H9 (cell line): ENCODE measurements at regions not wholly inside any gene's neighbourhood (a gene's known extent, or its start where the extent isn't known, plus 50 kb on each side); places are given as distances from the start of the nearest gene placed in this dataset.

Experiments used
- DNase-seq: peaks from one replicate; pipeline ENCODE4 v3.0.0-alpha.2; 2017
- H2AFZ ChIP-seq: one replicate; pipeline ENCODE4 v1.6.1; 2013; ENCODE audit warnings: mild to moderate bottlenecking, low read length, control low read depth, moderate library complexity
- H2AK5ac ChIP-seq: 2 replicates; pipeline ENCODE4 v1.6.1; 2013; ENCODE audit warnings: low read length, control low read depth, mixed read lengths; ENCODE audit not compliant: insufficient read length
- H2BK120ac ChIP-seq: one replicate; pipeline ENCODE4 v1.6.1; 2013; ENCODE audit warnings: low read depth, mild to moderate bottlenecking, low read length, control low read depth, inconsistent platforms; ENCODE audit not compliant: poor library complexity, severe bottlenecking
- H2BK12ac ChIP-seq: 2 replicates; pipeline ENCODE4 v1.6.1; 2013; ENCODE audit warnings: low read length, control low read depth, mixed read lengths, low read depth; ENCODE audit not compliant: insufficient read length
- H2BK15ac ChIP-seq: 2 replicates; pipeline ENCODE4 v1.6.1; 2013; ENCODE audit warnings: low read depth, low read length, control low read depth
- H2BK20ac ChIP-seq: one replicate; pipeline ENCODE4 v1.6.1; 2013; ENCODE audit warnings: low read depth, mild to moderate bottlenecking, low read length, control low read depth, inconsistent platforms; ENCODE audit not compliant: poor library complexity, severe bottlenecking
- H2BK5ac ChIP-seq: 2 replicates; pipeline ENCODE4 v1.6.1; 2013; ENCODE audit warnings: low read length, control low read depth, mixed read lengths; ENCODE audit not compliant: insufficient read length
- H3K14ac ChIP-seq: 2 replicates; pipeline ENCODE4 v1.6.1; 2013; ENCODE audit warnings: low read length, control low read depth; ENCODE audit not compliant: insufficient read depth
- H3K18ac ChIP-seq: 2 replicates; pipeline ENCODE4 v1.6.1; 2013; ENCODE audit warnings: low read depth, mild to moderate bottlenecking, mixed read lengths, low read length, control low read depth; ENCODE audit not compliant: insufficient read length
- H3K23ac ChIP-seq: 2 replicates; pipeline ENCODE4 v1.6.1; 2013; ENCODE audit warnings: low read length, control low read depth, mixed read lengths, low read depth; ENCODE audit not compliant: insufficient read length
- H3K23me2 ChIP-seq: 2 replicates; pipeline ENCODE4 v1.6.1; 2013; ENCODE audit warnings: low read depth, mild to moderate bottlenecking, mixed read lengths, low read length, control low read depth; ENCODE audit not compliant: insufficient read length, poor library complexity, severe bottlenecking
- H3K27ac ChIP-seq: 2 replicates; pipeline ENCODE4 v1.5.1; 2013; ENCODE audit warnings: low read length, control low read depth, mixed read lengths, low read depth; ENCODE audit not compliant: insufficient read length
- H3K27me3 ChIP-seq: 2 replicates; pipeline ENCODE4 v1.6.1; 2013; ENCODE audit warnings: low read length, control low read depth, inconsistent platforms; ENCODE audit not compliant: insufficient read depth
- H3K4ac ChIP-seq: 2 replicates; pipeline ENCODE4 v1.6.1; 2013; ENCODE audit warnings: low read depth, mild to moderate bottlenecking, control low read depth, inconsistent platforms, low read length, moderate library complexity
- H3K4me1 ChIP-seq: 2 replicates; pipeline ENCODE4 v1.6.1; 2013; ENCODE audit warnings: low read length, control low read depth, inconsistent platforms; ENCODE audit not compliant: insufficient read depth
- H3K4me2 ChIP-seq: 2 replicates; pipeline ENCODE4 v1.6.1; 2013; ENCODE audit warnings: low read length, control low read depth, mixed read lengths; ENCODE audit not compliant: insufficient read length, insufficient read depth
- H3K56ac ChIP-seq: 2 replicates; pipeline ENCODE4 v1.6.1; 2013; ENCODE audit warnings: low read depth, mild to moderate bottlenecking, mixed read lengths, low read length, control low read depth; ENCODE audit not compliant: insufficient read length
- H3K79me1 ChIP-seq: 2 replicates; pipeline ENCODE4 v1.6.1; 2013; ENCODE audit warnings: low read depth, mild to moderate bottlenecking, moderate library complexity, low read length, control low read depth, inconsistent platforms; ENCODE audit not compliant: insufficient read depth, poor library complexity, severe bottlenecking
- H3K79me2 ChIP-seq: 2 replicates; pipeline ENCODE4 v1.6.1; 2013; ENCODE audit warnings: low read length, control low read depth, inconsistent platforms; ENCODE audit not compliant: insufficient read depth
- H3K9ac ChIP-seq: 2 replicates; pipeline ENCODE4 v1.6.1; 2013; ENCODE audit warnings: low read length, control low read depth, mixed read lengths; ENCODE audit not compliant: insufficient read length; ENCODE audit errors: extremely low read depth
- H3K9me3 ChIP-seq: one replicate; pipeline ENCODE4 v1.6.1; 2013; ENCODE audit warnings: low read depth, low read length, inconsistent platforms; ENCODE audit not compliant: control insufficient read depth
- H3T11ph ChIP-seq: one replicate; pipeline ENCODE4 v1.6.1; 2013; ENCODE audit warnings: mild to moderate bottlenecking, low read length, control low read depth, inconsistent platforms
- H4K20me1 ChIP-seq: one replicate; pipeline ENCODE4 v1.6.1; 2013; ENCODE audit not compliant: control insufficient read depth, insufficient read length, insufficient read depth
- H4K5ac ChIP-seq: 2 replicates; pipeline ENCODE4 v1.6.1; 2013; ENCODE audit warnings: low read depth, mild to moderate bottlenecking, mixed read lengths, low read length, control low read depth; ENCODE audit not compliant: insufficient read length
- H4K8ac ChIP-seq: replicated peaks from 2 replicates; pipeline ENCODE4 v1.6.1; 2013; ENCODE audit warnings: low read length, control low read depth, mixed read lengths, low read depth; ENCODE audit not compliant: insufficient read length
- H4K91ac ChIP-seq: 2 replicates; pipeline ENCODE4 v1.6.1; 2013; ENCODE audit warnings: low read depth, mild to moderate bottlenecking, moderate library complexity, mixed read lengths, low read length, control low read depth; ENCODE audit not compliant: insufficient read length
- H3K27ac Mint-ChIP-seq, 3 experiments: 2 replicates in 2 of 3; 3 replicates in 1 of 3; pipeline ENCODE4 v1.8.0; 2020 to 2021; ENCODE audit warnings: mixed read lengths in 3 of 3, mild to moderate bottlenecking in 1 of 3, moderate library complexity in 1 of 3
- H3K27me3 Mint-ChIP-seq: 2 replicates; pipeline ENCODE4 v1.8.0; 2021; ENCODE audit warnings: low read depth, mild to moderate bottlenecking, moderate library complexity, mixed read lengths
- H3K36me3 Mint-ChIP-seq, 3 experiments: 2 replicates in 2 of 3; 3 replicates in 1 of 3; pipeline ENCODE4 v1.8.0; 2020 to 2021; ENCODE audit warnings: low read depth in 3 of 3, mixed read lengths in 3 of 3; ENCODE audit not compliant: insufficient read depth in 1 of 3
- H3K4me1 Mint-ChIP-seq, 2 experiments: 2 replicates each; pipeline ENCODE4 v1.8.0; 2020; ENCODE audit warnings: mixed read lengths in 2 of 2
- H3K4me3 Mint-ChIP-seq, 2 experiments: 2 replicates in 1 of 2; 3 replicates in 1 of 2; pipeline ENCODE4 v1.8.0; 2020 to 2021; ENCODE audit warnings: mild to moderate bottlenecking in 2 of 2, mixed read lengths in 2 of 2, moderate library complexity in 1 of 2
- H3K9me3 Mint-ChIP-seq, 2 experiments: 2 replicates in 1 of 2; 3 replicates in 1 of 2; pipeline ENCODE4 v1.8.0; 2020; ENCODE audit warnings: mild to moderate bottlenecking in 2 of 2, mixed read lengths in 2 of 2, moderate library complexity in 1 of 2
- CTCF ChIP-seq: fragments of 200-600 bp; sonication (generic); conservative IDR thresholded peaks from 3 replicates; pipeline ENCODE4 v1.8.0; 2021; ENCODE audit warnings: antibody characterized with exemption, mild to moderate bottlenecking
- WGBS: extraction: QIAGEN DNeasy Blood & Tissue Kit; methylation state at CpG from one replicate; pipeline ENCODE4 v1.1.7; 2013; ENCODE audit warnings: missing lambda C conversion rate, low lambda C conversion rate, mixed read lengths; ENCODE audit not compliant: insufficient read length; ENCODE audit errors: extremely low coverage; 5-methylcytosine and 5-hydroxymethylcytosine counted together

DNA sequence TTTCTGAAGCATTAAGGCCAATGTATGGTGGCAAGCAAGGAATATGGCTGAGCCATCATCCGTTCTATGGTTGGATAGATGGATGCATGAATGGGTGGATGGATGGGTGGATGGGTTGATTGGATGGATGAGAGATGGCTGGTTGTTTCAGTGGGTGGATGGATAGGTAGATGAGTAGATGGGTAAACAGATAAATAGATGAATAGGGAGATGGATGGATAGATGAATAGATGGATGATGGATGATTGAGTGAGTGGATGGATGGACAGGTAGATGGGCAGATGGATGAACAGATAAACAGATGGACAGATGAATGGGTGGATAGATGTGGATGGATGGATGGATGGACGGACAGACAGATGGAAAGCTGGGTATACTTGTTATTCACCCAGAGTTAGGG lies 92.6 kb upstream of the ZNF618 start:
- H3K4me1 Mint-ChIP-seq = peaks cover 19% of the 10 kb centered on the region in 2 experiments
- H4K8ac ChIP-seq = no peak overlapping the region
- no peak overlapping the region for H3K18ac ChIP-seq
- H3K27ac ChIP-seq = no peak overlapping the region
- H3K27me3 Mint-ChIP-seq = peaks cover 35% of the 10 kb centered on the region
- no peak overlapping the region for H3K14ac ChIP-seq
- no peak overlapping the region for H3K27ac Mint-ChIP-seq
- H2BK15ac ChIP-seq = no peak overlapping the region
- no peak overlapping the region for H3K23ac ChIP-seq
- no peak for TF ChIP-seq CTCF
- H3K9ac ChIP-seq = no peak overlapping the region
- H2BK20ac ChIP-seq = no peak overlapping the region
- H3K79me1 ChIP-seq = no peaks in the 10 kb centered on the region
- H3K27me3 ChIP-seq = no peaks in the 10 kb centered on the region
- H4K20me1 ChIP-seq = no peaks in the 10 kb centered on the region
- H3K36me3 Mint-ChIP-seq = no peaks in the 10 kb centered on the region
- no peak overlapping the region for H2BK120ac ChIP-seq
- H3K4me1 ChIP-seq = peaks cover 3% of the 10 kb centered on the region; the same call in 1 of the 2 replicates
- WGBS = no CpG with 5 or more reads among the region's 2 CpGs
- H3T11ph ChIP-seq = no peak overlapping the region
- no peaks in the 10 kb centered on the region for H3K23me2 ChIP-seq
- H3K4me3 Mint-ChIP-seq = no peak overlapping the region
- H3K56ac ChIP-seq = no peak overlapping the region
- no peaks in the 10 kb centered on the region for H3K9me3 ChIP-seq
- H2BK5ac ChIP-seq = no peak overlapping the region
- no peaks in the 10 kb centered on the region for H3K9me3 Mint-ChIP-seq
- no peak for DNase-seq
- no peaks in the 10 kb centered on the region for H3K79me2 ChIP-seq
- H3K4me2 ChIP-seq = no peak overlapping the region
- H3K4ac ChIP-seq = no peak overlapping the region
- H2AFZ ChIP-seq = no peak overlapping the region
- H2BK12ac ChIP-seq = no peak overlapping the region
- H4K91ac ChIP-seq = no peak overlapping the region
- no peak overlapping the region for H4K5ac ChIP-seq
- H2AK5ac ChIP-seq = no peak overlapping the region
